ENCODE measurements at regions not wholly inside any gene's neighbourhood (a gene's known extent, or its start where the extent isn't known, plus 50 kb on each side); places are given as distances from the start of the nearest gene placed in this dataset.
"Not testable (repeated sequence)": the region's sequence is repeated elsewhere in the genome, so short reads cannot be mapped to it uniquely, and the experiment has no call there.

DNA sequence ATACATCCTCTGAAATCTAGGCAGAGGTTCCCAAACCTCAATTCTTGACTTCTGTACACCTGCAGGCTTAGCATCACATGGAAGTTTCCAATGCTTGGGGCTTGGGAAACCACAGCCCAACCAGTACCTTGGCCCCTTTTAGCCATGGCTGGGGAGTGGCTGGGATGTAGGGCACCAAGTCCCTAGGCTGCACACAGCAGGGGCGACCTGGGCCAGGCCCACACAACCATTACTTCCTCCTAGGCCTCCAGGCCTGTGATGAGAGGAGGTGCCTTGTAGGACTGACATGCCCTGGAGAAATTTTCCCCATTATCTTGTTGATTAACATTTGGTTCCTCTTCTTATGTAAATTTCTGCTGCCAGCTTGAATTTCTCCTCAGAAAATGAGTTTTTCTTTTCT, 1387.4 kb downstream of the FSCB start:
- Histone ChIP-seq H3K4me3 (ENCODE audit: control insufficient read depth in 1 of 2, extremely low read depth in 1 of 2, low read length in 1 of 2) (no peak overlapping the region), H3K4me1 (ENCODE audit: control insufficient read depth in 1 of 2, extremely low read depth in 1 of 2, insufficient read depth in 2 of 2, low read length in 2 of 2) (no peaks in the 10 kb centered on the region), H3K27ac (ENCODE audit: low read length) (no peak overlapping the region), H3K36me3 (ENCODE audit: control insufficient read depth in 2 of 2, extremely low read depth in 1 of 2, insufficient read depth in 1 of 2, low read length in 1 of 2) (no peaks in the 10 kb centered on the region), H3K9me3 (no peaks in the 10 kb centered on the region), H3K27me3 (replicated peaks in 1 of 2; ENCODE audit: control insufficient read depth in 2 of 2, extremely low read depth in 1 of 2, insufficient read depth in 2 of 2, low read length in 1 of 2) (no peaks in the 10 kb centered on the region)
- Mint-ChIP-seq H3K4me1 (no peaks in the 10 kb centered on the region), H3K27ac (no peak overlapping the region), H3K27me3 (no peaks in the 10 kb centered on the region), H3K9me3 (peaks cover 5 to 10% (median 6%) of the 10 kb centered on the region in 3 donors), H3K4me3 (no peak overlapping the region), H3K36me3 (no peaks in the 10 kb centered on the region)
- DNase-seq: no peak
- no peak for ATAC-seq (replicated peaks in 1 of 4)
- CTCF ChIA-PET: interaction anchor here in 1 of 2 donors (0.6 kb wide), 1 partner anchor 22 kb away, joined by 4 read pairs; no protein-coding TSS in a partner anchor
- POLR2A ChIA-PET: no interaction called here
- no CpG with 5 or more reads among the region's 1 CpG for WGBS (ENCODE audit: insufficient coverage)

- DNase-seq (no peak), ATAC-seq (replicated peaks in 1 of 4) (no peak)
- Mint-ChIP-seq H3K4me3 (no peak overlapping the region), H3K27me3 (no peaks in the 10 kb centered on the region), H3K27ac (no peak overlapping the region), H3K9me3 (peaks cover 4 to 17% (median 5%) of the 10 kb centered on the region in 3 donors), H3K4me1 (no peaks in the 10 kb centered on the region), H3K36me3 (no peaks in the 10 kb centered on the region)
- ChIA-PET CTCF (no interaction called here), POLR2A (no interaction called here)
- no peaks in the 10 kb centered on the region for H3K27me3 ChIP-seq (replicated peaks in 1 of 2; ENCODE audit: control insufficient read depth in 2 of 2, extremely low read depth in 1 of 2, insufficient read depth in 2 of 2, low read length in 1 of 2)
- H3K4me1 ChIP-seq (ENCODE audit: control insufficient read depth in 1 of 2, extremely low read depth in 1 of 2, insufficient read depth in 2 of 2, low read length in 2 of 2): no peaks in the 10 kb centered on the region
- H3K4me3 ChIP-seq (ENCODE audit: control insufficient read depth in 1 of 2, extremely low read depth in 1 of 2, low read length in 1 of 2): no peak overlapping the region
- no peaks in the 10 kb centered on the region for H3K9me3 ChIP-seq
- H3K36me3 ChIP-seq (ENCODE audit: control insufficient read depth in 2 of 2, extremely low read depth in 1 of 2, insufficient read depth in 1 of 2, low read length in 1 of 2): no peaks in the 10 kb centered on the region
- no CpG with 5 or more reads among the region's 3 CpGs for WGBS (ENCODE audit: insufficient coverage)
- no peak overlapping the region for H3K27ac ChIP-seq (ENCODE audit: low read length)
These were observed 1390.7 kb downstream of the FSCB start for GRCh38 chr14:43116341-43116740.

DNA sequence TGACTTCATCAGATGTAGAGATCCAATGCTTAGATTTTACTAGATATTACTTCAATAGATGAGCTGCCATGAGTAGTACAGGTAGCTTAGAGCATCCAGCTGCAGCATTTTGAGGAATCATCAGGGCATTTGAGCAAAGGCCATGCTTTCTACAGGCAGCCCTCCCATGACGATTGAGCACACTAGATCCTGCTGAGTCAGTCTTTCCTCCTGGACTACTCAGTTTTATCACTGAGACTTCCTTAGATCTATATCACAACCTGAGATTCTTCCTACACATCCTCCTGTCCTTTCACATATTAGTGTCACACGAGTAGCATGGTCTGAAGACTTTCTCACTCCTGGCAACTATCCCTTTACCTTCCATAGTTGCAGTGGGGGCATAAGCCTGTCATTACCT, 1401.8 kb downstream of the FSCB start:
- no peak overlapping the region for H3K4me3 Mint-ChIP-seq
- H3K9me3 Mint-ChIP-seq: peaks cover 8 to 21% (median 15%) of the 10 kb centered on the region in 3 donors
- Histone ChIP-seq H3K36me3 (ENCODE audit: control insufficient read depth in 2 of 2, extremely low read depth in 1 of 2, insufficient read depth in 1 of 2, low read length in 1 of 2) (no peaks in the 10 kb centered on the region), H3K9me3 (no peaks in the 10 kb centered on the region), H3K27ac (ENCODE audit: low read length) (no peak overlapping the region), H3K4me3 (ENCODE audit: control insufficient read depth in 1 of 2, extremely low read depth in 1 of 2, low read length in 1 of 2) (no peak overlapping the region), H3K27me3 (replicated peaks in 1 of 2; ENCODE audit: control insufficient read depth in 2 of 2, extremely low read depth in 1 of 2, insufficient read depth in 2 of 2, low read length in 1 of 2) (no peaks in the 10 kb centered on the region), H3K4me1 (ENCODE audit: control insufficient read depth in 1 of 2, extremely low read depth in 1 of 2, insufficient read depth in 2 of 2, low read length in 2 of 2) (no peaks in the 10 kb centered on the region)
- DNase-seq (no peak), ATAC-seq (replicated peaks in 1 of 4) (no peak)
- no peak overlapping the region for H3K27ac Mint-ChIP-seq
- no peaks in the 10 kb centered on the region for H3K4me1 Mint-ChIP-seq
- POLR2A ChIA-PET: no interaction called here
- WGBS (ENCODE audit: insufficient coverage): 40% methylated on average over 1 of the region's 2 CpGs
- CTCF ChIA-PET: no interaction called here
- H3K36me3 Mint-ChIP-seq: no peaks in the 10 kb centered on the region
- H3K27me3 Mint-ChIP-seq: no peaks in the 10 kb centered on the region

- ATAC-seq (replicated peaks in 1 of 4) (no peak), DNase-seq (no peak)
- ChIA-PET POLR2A (no interaction called here), CTCF (no interaction called here)
- Mint-ChIP-seq H3K27me3 (no peaks in the 10 kb centered on the region), H3K4me1 (no peaks in the 10 kb centered on the region), H3K36me3 (no peaks in the 10 kb centered on the region), H3K4me3 (no peak overlapping the region), H3K9me3 (peaks cover 15 to 22% (median 16%) of the 10 kb centered on the region in 3 donors), H3K27ac (no peak overlapping the region)
- no peak overlapping the region for H3K4me3 ChIP-seq (ENCODE audit: control insufficient read depth in 1 of 2, extremely low read depth in 1 of 2, low read length in 1 of 2)
- no CpG with 5 or more reads among the region's 1 CpG for WGBS (ENCODE audit: insufficient coverage)
- H3K27ac ChIP-seq (ENCODE audit: low read length): no peak overlapping the region
- H3K36me3 ChIP-seq (ENCODE audit: control insufficient read depth in 2 of 2, extremely low read depth in 1 of 2, insufficient read depth in 1 of 2, low read length in 1 of 2): no peaks in the 10 kb centered on the region
- no peaks in the 10 kb centered on the region for H3K4me1 ChIP-seq (ENCODE audit: control insufficient read depth in 1 of 2, extremely low read depth in 1 of 2, insufficient read depth in 2 of 2, low read length in 2 of 2)
- H3K27me3 ChIP-seq (replicated peaks in 1 of 2; ENCODE audit: control insufficient read depth in 2 of 2, extremely low read depth in 1 of 2, insufficient read depth in 2 of 2, low read length in 1 of 2): no peaks in the 10 kb centered on the region
- no peaks in the 10 kb centered on the region for H3K9me3 ChIP-seq
These were observed 1416.7 kb downstream of the FSCB start for GRCh38 chr14:43090380-43090779.

GRCh38 chr14:43087666-43088065, 1419.4 kb downstream of the FSCB start:
- no peaks in the 10 kb centered on the region for H3K27me3 Mint-ChIP-seq
- CTCF ChIA-PET: no interaction called here
- no peak overlapping the region for H3K4me3 Mint-ChIP-seq
- H3K27ac ChIP-seq (ENCODE audit: low read length): no peak overlapping the region
- no peak for DNase-seq
- H3K36me3 ChIP-seq (ENCODE audit: control insufficient read depth in 2 of 2, extremely low read depth in 1 of 2, insufficient read depth in 1 of 2, low read length in 1 of 2): no peaks in the 10 kb centered on the region
- H3K27me3 ChIP-seq (replicated peaks in 1 of 2; ENCODE audit: control insufficient read depth in 2 of 2, extremely low read depth in 1 of 2, insufficient read depth in 2 of 2, low read length in 1 of 2): no peaks in the 10 kb centered on the region
- POLR2A ChIA-PET: no interaction called here
- no peaks in the 10 kb centered on the region for H3K9me3 ChIP-seq
- ATAC-seq (replicated peaks in 1 of 4): no peak
- WGBS (ENCODE audit: insufficient coverage): no CpG with 5 or more reads among the region's 2 CpGs
- H3K4me1 Mint-ChIP-seq: no peaks in the 10 kb centered on the region
- H3K36me3 Mint-ChIP-seq: no peaks in the 10 kb centered on the region
- no peak overlapping the region for H3K4me3 ChIP-seq (ENCODE audit: control insufficient read depth in 1 of 2, extremely low read depth in 1 of 2, low read length in 1 of 2)
- no peak overlapping the region for H3K27ac Mint-ChIP-seq
- peaks cover 12 to 17% (median 15%) of the 10 kb centered on the region in 3 donors for H3K9me3 Mint-ChIP-seq
- H3K4me1 ChIP-seq (ENCODE audit: control insufficient read depth in 1 of 2, extremely low read depth in 1 of 2, insufficient read depth in 2 of 2, low read length in 2 of 2): no peaks in the 10 kb centered on the region

DNA sequence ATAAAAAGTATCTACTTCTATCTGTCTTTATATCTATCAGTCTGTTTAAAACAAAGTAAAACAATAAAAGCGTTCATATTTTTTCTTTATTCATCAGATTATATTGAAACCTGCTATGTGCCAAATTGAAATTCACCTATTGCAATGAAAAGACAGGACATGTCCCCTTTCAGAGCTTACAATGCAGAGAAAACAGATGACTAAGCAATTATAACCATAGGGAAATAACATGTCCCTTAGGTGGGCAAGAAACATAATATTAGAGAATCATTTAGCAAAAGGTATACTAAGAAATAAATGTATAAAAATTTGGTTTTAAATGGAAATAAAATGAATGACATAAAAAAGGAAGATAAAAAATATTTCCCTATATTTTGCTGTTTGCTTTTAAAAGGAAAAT, 1421.3 kb downstream of the FSCB start:
- ChIA-PET CTCF (no interaction called here), POLR2A (no interaction called here)
- Mint-ChIP-seq H3K27me3 (no peaks in the 10 kb centered on the region), H3K36me3 (no peaks in the 10 kb centered on the region), H3K27ac (no peak overlapping the region), H3K9me3 (peaks cover 5 to 13% (median 12%) of the 10 kb centered on the region in 3 donors), H3K4me3 (no peak overlapping the region), H3K4me1 (no peaks in the 10 kb centered on the region)
- Histone ChIP-seq H3K36me3 (ENCODE audit: control insufficient read depth in 2 of 2, extremely low read depth in 1 of 2, insufficient read depth in 1 of 2, low read length in 1 of 2) (no peaks in the 10 kb centered on the region), H3K27me3 (replicated peaks in 1 of 2; ENCODE audit: control insufficient read depth in 2 of 2, extremely low read depth in 1 of 2, insufficient read depth in 2 of 2, low read length in 1 of 2) (no peaks in the 10 kb centered on the region), H3K27ac (ENCODE audit: low read length) (no peak overlapping the region), H3K4me3 (ENCODE audit: control insufficient read depth in 1 of 2, extremely low read depth in 1 of 2, low read length in 1 of 2) (no peak overlapping the region), H3K4me1 (ENCODE audit: control insufficient read depth in 1 of 2, extremely low read depth in 1 of 2, insufficient read depth in 2 of 2, low read length in 2 of 2) (no peaks in the 10 kb centered on the region), H3K9me3 (no peaks in the 10 kb centered on the region)
- WGBS (ENCODE audit: insufficient coverage): 80% methylated on average over 1 of the region's 1 CpG
- no peak for ATAC-seq (replicated peaks in 1 of 4)
- DNase-seq: no peak

GRCh38 chr14:43067372-43067771, 1439.7 kb downstream of the FSCB start:
- H3K27me3 ChIP-seq (replicated peaks in 1 of 2; ENCODE audit: control insufficient read depth in 2 of 2, extremely low read depth in 1 of 2, insufficient read depth in 2 of 2, low read length in 1 of 2); H3K4me3 ChIP-seq (ENCODE audit: control insufficient read depth in 1 of 2, extremely low read depth in 1 of 2, low read length in 1 of 2); POLR2A ChIA-PET; H3K9me3 ChIP-seq; H3K4me1 ChIP-seq (ENCODE audit: control insufficient read depth in 1 of 2, extremely low read depth in 1 of 2, insufficient read depth in 2 of 2, low read length in 2 of 2); DNase-seq; H3K27me3 Mint-ChIP-seq; H3K4me3 Mint-ChIP-seq; H3K9me3 Mint-ChIP-seq; H3K27ac Mint-ChIP-seq; H3K36me3 ChIP-seq (ENCODE audit: control insufficient read depth in 2 of 2, extremely low read depth in 1 of 2, insufficient read depth in 1 of 2, low read length in 1 of 2); H3K4me1 Mint-ChIP-seq; H3K27ac ChIP-seq (ENCODE audit: low read length); ATAC-seq (replicated peaks in 1 of 4); H3K36me3 Mint-ChIP-seq; CTCF ChIA-PET: not testable (repeated sequence)
- WGBS (ENCODE audit: insufficient coverage): no CpG with 5 or more reads among the region's 3 CpGs
